Suprapubic skin (tissue), 4 donors: ENCODE measurements at regions not wholly inside any gene's neighbourhood (a gene's known extent, or its start where the extent isn't known, plus 50 kb on each side); places are given as distances from the start of the nearest gene placed in this dataset.

Source experiments
- DNase-seq, 2 donors: peaks; one replicate each; pipeline ENCODE4 v3.0.0-alpha.2; 2019; ENCODE audit warnings: low spot score in 2 of 2
- H3K27ac ChIP-seq: fragments of 200-600 bp; sonication (generic); one replicate; pipeline ENCODE4 v1.5.1; 2019
- H3K27me3 ChIP-seq: fragments of 200-600 bp; sonication (generic); one replicate; pipeline ENCODE4 v1.5.1; 2019
- H3K36me3 ChIP-seq: fragments of 200-600 bp; sonication (generic); one replicate; pipeline ENCODE4 v1.5.1; 2019
- H3K4me1 ChIP-seq: fragments of 200-600 bp; sonication (generic); one replicate; pipeline ENCODE4 v1.5.1; 2019
- H3K4me3 ChIP-seq: fragments of 200-600 bp; sonication (generic); one replicate; pipeline ENCODE4 v1.5.1; 2019; ENCODE audit warnings: mild to moderate bottlenecking
- H3K9me3 ChIP-seq: fragments of 200-600 bp; sonication (generic); one replicate; pipeline ENCODE4 v1.5.1; 2019
- EP300 ChIP-seq: sonication (generic); formaldehyde crosslinking; IDR thresholded peaks from one replicate; pipeline ENCODE4 v1.6.1; 2017; ENCODE audit warnings: antibody characterized with exemption
- POLR2A ChIP-seq, 2 donors: fragments of 450-650 bp; IDR thresholded peaks; one replicate each; pipeline ENCODE4 v1.6.1; 2017; ENCODE audit warnings: antibody characterized with exemption in 2 of 2, mild to moderate bottlenecking in 2 of 2, moderate library complexity in 2 of 2
- POLR2AphosphoS5 ChIP-seq, 3 donors: sonication (generic); formaldehyde crosslinking; IDR thresholded peaks; one replicate each; pipeline ENCODE4 v1.6.1; 2017; ENCODE audit warnings: antibody characterized with exemption in 3 of 3
- WGBS: methylation state at CpG from one replicate; pipeline ENCODE4 v1.1.5; 2018; 5-methylcytosine and 5-hydroxymethylcytosine counted together
- TF ChIP-seq, protein P1 (sequence below), 2 donors: fragments of 200-600 bp in 1 of 2; fragments of 450-650 bp in 1 of 2; sonication (generic) in 1 of 2; IDR thresholded peaks; one replicate each; pipeline ENCODE4 v1.5.1; 2016 to 2019; ENCODE audit warnings: antibody characterized with exemption in 2 of 2, mild to moderate bottlenecking in 1 of 2, moderate library complexity in 1 of 2

- no peak for DNase-seq
- Histone ChIP-seq H3K4me3 (no peak overlapping the region), H3K4me1 (peaks cover 34% of the 10 kb centered on the region), H3K36me3 (no peaks in the 10 kb centered on the region), H3K27me3 (no peaks in the 10 kb centered on the region), H3K27ac (peak overlapping the region; percentile 58), H3K9me3 (no peaks in the 10 kb centered on the region)
- 58% methylated on average over 4 of the region's 4 CpGs for WGBS
- no peak for TF ChIP-seq POLR2A (IDR thresholded peaks at IDR 0.05)
- TF ChIP-seq, protein P1, sequence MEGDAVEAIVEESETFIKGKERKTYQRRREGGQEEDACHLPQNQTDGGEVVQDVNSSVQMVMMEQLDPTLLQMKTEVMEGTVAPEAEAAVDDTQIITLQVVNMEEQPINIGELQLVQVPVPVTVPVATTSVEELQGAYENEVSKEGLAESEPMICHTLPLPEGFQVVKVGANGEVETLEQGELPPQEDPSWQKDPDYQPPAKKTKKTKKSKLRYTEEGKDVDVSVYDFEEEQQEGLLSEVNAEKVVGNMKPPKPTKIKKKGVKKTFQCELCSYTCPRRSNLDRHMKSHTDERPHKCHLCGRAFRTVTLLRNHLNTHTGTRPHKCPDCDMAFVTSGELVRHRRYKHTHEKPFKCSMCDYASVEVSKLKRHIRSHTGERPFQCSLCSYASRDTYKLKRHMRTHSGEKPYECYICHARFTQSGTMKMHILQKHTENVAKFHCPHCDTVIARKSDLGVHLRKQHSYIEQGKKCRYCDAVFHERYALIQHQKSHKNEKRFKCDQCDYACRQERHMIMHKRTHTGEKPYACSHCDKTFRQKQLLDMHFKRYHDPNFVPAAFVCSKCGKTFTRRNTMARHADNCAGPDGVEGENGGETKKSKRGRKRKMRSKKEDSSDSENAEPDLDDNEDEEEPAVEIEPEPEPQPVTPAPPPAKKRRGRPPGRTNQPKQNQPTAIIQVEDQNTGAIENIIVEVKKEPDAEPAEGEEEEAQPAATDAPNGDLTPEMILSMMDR (IDR thresholded peaks at IDR 0.05) = no peak
- TF ChIP-seq POLR2AphosphoS5 (IDR thresholded peaks at IDR 0.05) = no peak
- TF ChIP-seq EP300 = no peak
Measured at GRCh38 chr10:27621461-27621860, 117.4 kb downstream of the RAB18 start.

- 75% methylated on average over 1 of the region's 1 CpG for WGBS
- no peak overlapping the region for H3K4me3 ChIP-seq
- TF ChIP-seq POLR2A (IDR thresholded peaks at IDR 0.05) (no peak), EP300 (no peak), POLR2AphosphoS5 (IDR thresholded peaks at IDR 0.05) (no peak)
- TF ChIP-seq, protein P1 (IDR thresholded peaks at IDR 0.05) = no peak
- no peaks in the 10 kb centered on the region for H3K9me3 ChIP-seq
- no peaks in the 10 kb centered on the region for H3K27me3 ChIP-seq
- no peaks in the 10 kb centered on the region for H3K36me3 ChIP-seq
- H3K27ac ChIP-seq = no peak overlapping the region
- peaks cover 34% of the 10 kb centered on the region for H3K4me1 ChIP-seq
- DNase-seq = no peak
Measured at GRCh38 chr10:27622596-27622995, 118.5 kb downstream of the RAB18 start.
